SK-N-SH treated with all-trans-retinoic acid at 6 μM for 48 hours (cell line): ENCODE measurements at regions not wholly inside any gene's neighbourhood (a gene's known extent, or its start where the extent isn't known, plus 50 kb on each side); places are given as distances from the start of the nearest gene placed in this dataset.

Experiments
- ATAC-seq: fragments of 200-7000 bp; cut with Tn5 transposase; 3 replicates; pipeline ENCODE4 v1.9.1; 2020; ENCODE audit warnings: mild to moderate bottlenecking, moderate library complexity
- ARNTL ChIP-seq: fragments of 450-650 bp; formaldehyde crosslinking; IDR thresholded peaks from 2 replicates; pipeline ENCODE4 v1.5.0; 2020; ENCODE audit warnings: low read depth, mild to moderate bottlenecking, moderate library complexity, borderline replicate concordance
- BACH2 ChIP-seq: fragments of 250-450 bp; sonication (Bioruptor Pico); IDR thresholded peaks from 2 replicates; pipeline ENCODE4 v1.9.0; 2021; ENCODE audit warnings: mild to moderate bottlenecking, borderline replicate concordance
- CSDC2 ChIP-seq: fragments of 250-450 bp; sonication (Bioruptor Pico); IDR thresholded peaks from 2 replicates; pipeline ENCODE4 v1.5.0; 2020; ENCODE audit warnings: mild to moderate bottlenecking, moderate library complexity
- CSRNP3 ChIP-seq: fragments of 250-450 bp; sonication (Bioruptor Pico); IDR thresholded peaks from 2 replicates; pipeline ENCODE4 v1.5.1; 2021; ENCODE audit warnings: mild to moderate bottlenecking, moderate library complexity
- ESRRG ChIP-seq: fragments of 250-450 bp; sonication (Bioruptor Pico); IDR thresholded peaks from 2 replicates; pipeline ENCODE4 v1.6.1; 2021; ENCODE audit warnings: mild to moderate bottlenecking
- GLIS3 ChIP-seq: fragments of 250-450 bp; sonication (Bioruptor Pico); IDR thresholded peaks from 2 replicates; pipeline ENCODE4 v1.5.0; 2020; ENCODE audit warnings: mild to moderate bottlenecking, moderate library complexity
- ISL1 ChIP-seq: fragments of 250-450 bp; sonication (Bioruptor Pico); IDR thresholded peaks from 2 replicates; pipeline ENCODE4 v2.1.2; 2022; ENCODE audit warnings: mild to moderate bottlenecking, moderate library complexity
- OSR1 ChIP-seq: fragments of 250-450 bp; sonication (Bioruptor Pico); IDR thresholded peaks from 2 replicates; pipeline ENCODE4 v1.8.0; 2022; ENCODE audit warnings: moderate library complexity, mild to moderate bottlenecking, inconsistent platforms
- PATZ1 ChIP-seq: fragments of 250-450 bp; sonication (Bioruptor Pico); IDR thresholded peaks from 2 replicates; pipeline ENCODE4 v1.8.0; 2020; ENCODE audit warnings: mild to moderate bottlenecking, moderate library complexity, borderline replicate concordance
- POU6F1 ChIP-seq: fragments of 250-450 bp; sonication (Bioruptor Pico); IDR thresholded peaks from 2 replicates; pipeline ENCODE4 v1.8.0; 2021; ENCODE audit warnings: low read depth, mild to moderate bottlenecking, moderate library complexity, borderline replicate concordance
- PPARA ChIP-seq: fragments of 250-450 bp; sonication (Bioruptor Pico); IDR thresholded peaks from 2 replicates; pipeline ENCODE4 v1.5.0; 2020; ENCODE audit warnings: mild to moderate bottlenecking, borderline replicate concordance
- RARB ChIP-seq: fragments of 250-450 bp; sonication (Bioruptor Pico); IDR thresholded peaks from 2 replicates; pipeline ENCODE4 v1.8.0; 2021; ENCODE audit warnings: mild to moderate bottlenecking, moderate library complexity
- SNAI2 ChIP-seq: fragments of 250-450 bp; sonication (Bioruptor Pico); IDR thresholded peaks from 2 replicates; pipeline ENCODE4 v1.5.0; 2020; ENCODE audit warnings: mild to moderate bottlenecking, moderate library complexity
- TCF4 ChIP-seq: fragments of 250-450 bp; sonication (Bioruptor Pico); IDR thresholded peaks from 2 replicates; pipeline ENCODE4 v1.8.0; 2021; ENCODE audit warnings: mild to moderate bottlenecking, moderate library complexity, borderline replicate concordance
- TOX ChIP-seq: fragments of 250-450 bp; sonication (Bioruptor Pico); IDR thresholded peaks from 2 replicates; pipeline ENCODE4 v1.8.0; 2021; ENCODE audit warnings: mild to moderate bottlenecking, moderate library complexity, borderline replicate concordance
- TSHZ2 ChIP-seq: fragments of 250-450 bp; sonication (Bioruptor Pico); IDR thresholded peaks from 2 replicates; pipeline ENCODE4 v1.5.0; 2020; ENCODE audit warnings: mild to moderate bottlenecking, moderate library complexity
- ZC3H10 ChIP-seq: fragments of 250-450 bp; sonication (Bioruptor Pico); IDR thresholded peaks from 2 replicates; pipeline ENCODE4 v1.5.1; 2021; ENCODE audit warnings: mild to moderate bottlenecking, moderate library complexity
- ZFP3 ChIP-seq: fragments of 250-450 bp; sonication (Bioruptor Pico); IDR thresholded peaks from 2 replicates; pipeline ENCODE4 v1.5.0; 2020; ENCODE audit warnings: mild to moderate bottlenecking, moderate library complexity
- ZFP30 ChIP-seq: fragments of 450-650 bp; formaldehyde crosslinking; IDR thresholded peaks from 2 replicates; pipeline ENCODE4 v1.5.0; 2022; ENCODE audit warnings: mild to moderate bottlenecking, moderate library complexity
- ZNF565 ChIP-seq: fragments of 450-650 bp; formaldehyde crosslinking; conservative IDR thresholded peaks from 2 replicates; pipeline ENCODE4 v1.5.0; 2020; ENCODE audit warnings: low read depth, mild to moderate bottlenecking, moderate library complexity
- ZNF70 ChIP-seq: fragments of 450-650 bp; formaldehyde crosslinking; IDR thresholded peaks from 2 replicates; pipeline ENCODE4 v1.5.0; 2020; ENCODE audit warnings: mild to moderate bottlenecking, moderate library complexity
- ZNF8 ChIP-seq: fragments of 450-650 bp; formaldehyde crosslinking; IDR thresholded peaks from 2 replicates; pipeline ENCODE4 v1.5.0; 2020; ENCODE audit warnings: mild to moderate bottlenecking, moderate library complexity

GRCh38 chr6:15966000-15966520 is 162.8 kb upstream of the MYLIP start:
- ATAC-seq, result no peak
- TF ChIP-seq PPARA (CRISPR knock-in tag) (no peak), POU6F1 (CRISPR knock-in tag) (no peak), ZFP30 (CRISPR knock-in tag) (no peak), ZFP3 (CRISPR knock-in tag) (no peak), CSRNP3 (CRISPR knock-in tag) (no peak), TOX (CRISPR knock-in tag) (no peak), ZNF565 (CRISPR knock-in tag) (no peak), ZNF8 (CRISPR knock-in tag) (no peak), SNAI2 (CRISPR knock-in tag) (no peak), ARNTL (CRISPR knock-in tag) (no peak), ESRRG (CRISPR knock-in tag) (no peak), TCF4 (no peak), GLIS3 (no peak), OSR1 (CRISPR knock-in tag) (no peak), PATZ1 (no peak), ISL1 (no peak), TSHZ2 (CRISPR knock-in tag) (no peak), RARB (CRISPR knock-in tag) (no peak), ZNF70 (CRISPR knock-in tag) (no peak)

GRCh38 chr6:15962449-15962764 is 166.5 kb upstream of the MYLIP start:
- TF ChIP-seq ZNF8 (CRISPR knock-in tag) (no peak), ESRRG (CRISPR knock-in tag) (no peak), PATZ1 (no peak), OSR1 (CRISPR knock-in tag) (no peak), ZFP30 (CRISPR knock-in tag) (no peak), CSDC2 (CRISPR knock-in tag) (no peak), BACH2 (CRISPR knock-in tag) (no peak), SNAI2 (CRISPR knock-in tag) (no peak), TSHZ2 (CRISPR knock-in tag) (no peak), ARNTL (CRISPR knock-in tag) (no peak), ZC3H10 (no peak), TCF4 (no peak), ZNF70 (CRISPR knock-in tag) (no peak), ZFP3 (CRISPR knock-in tag) (no peak), PPARA (CRISPR knock-in tag) (no peak)
- no peak for ATAC-seq
